Testis (tissue), 2 donors: ENCODE measurements at regions not wholly inside any gene's neighbourhood (a gene's known extent, or its start where the extent isn't known, plus 50 kb on each side); places are given as distances from the start of the nearest gene placed in this dataset.

Experiments used
- DNase-seq: peaks from one replicate; pipeline ENCODE4 v3.0.0-alpha.2; 2019
- H3K27ac ChIP-seq, 2 donors: fragments of 200-600 bp; sonication (generic); one replicate each; pipeline ENCODE4 v1.5.1; 2019
- H3K27me3 ChIP-seq: fragments of 200-600 bp; sonication (generic); one replicate; pipeline ENCODE4 v1.5.1; 2019
- H3K36me3 ChIP-seq: fragments of 200-600 bp; sonication (generic); one replicate; pipeline ENCODE4 v1.5.1; 2017; ENCODE audit warnings: low read depth; ENCODE audit errors: missing control alignments
- H3K4me1 ChIP-seq: fragments of 200-600 bp; sonication (generic); one replicate; pipeline ENCODE4 v1.5.1; 2019
- H3K4me3 ChIP-seq, 2 donors: fragments of 200-600 bp; sonication (generic); one replicate each; pipeline ENCODE4 v1.5.1; 2017 to 2019
- H3K9me3 ChIP-seq: fragments of 200-600 bp; sonication (generic); one replicate; pipeline ENCODE4 v1.5.1; 2017
- POLR2A ChIP-seq: fragments of 450-650 bp; IDR thresholded peaks from one replicate; pipeline ENCODE4 v1.6.1; 2017; ENCODE audit warnings: antibody characterized with exemption, mild to moderate bottlenecking, moderate library complexity
- WGBS, 2 donors: methylation state at CpG; one replicate each; pipeline ENCODE4 v1.1.5; 2018; 5-methylcytosine and 5-hydroxymethylcytosine counted together
- intact Hi-C: fragments of 100-400 bp; cut with DNase I; formaldehyde crosslinking; loops from one replicate; pipeline ENCODE4 v1.15.1; 2023; ENCODE audit warnings: low total_unique reads
- TF ChIP-seq, protein P1 (sequence below), 3 experiments: fragments of 450-650 bp in 2 of 3; fragments of 200-600 bp in 1 of 3; sonication (generic) in 1 of 3; IDR thresholded peaks; one replicate each; pipeline ENCODE4 v1.5.1; 2016 to 2019; ENCODE audit warnings: antibody characterized with exemption in 3 of 3, mild to moderate bottlenecking in 2 of 3, moderate library complexity in 1 of 3

- TF ChIP-seq POLR2A, result no peak
- TF ChIP-seq, protein P1, sequence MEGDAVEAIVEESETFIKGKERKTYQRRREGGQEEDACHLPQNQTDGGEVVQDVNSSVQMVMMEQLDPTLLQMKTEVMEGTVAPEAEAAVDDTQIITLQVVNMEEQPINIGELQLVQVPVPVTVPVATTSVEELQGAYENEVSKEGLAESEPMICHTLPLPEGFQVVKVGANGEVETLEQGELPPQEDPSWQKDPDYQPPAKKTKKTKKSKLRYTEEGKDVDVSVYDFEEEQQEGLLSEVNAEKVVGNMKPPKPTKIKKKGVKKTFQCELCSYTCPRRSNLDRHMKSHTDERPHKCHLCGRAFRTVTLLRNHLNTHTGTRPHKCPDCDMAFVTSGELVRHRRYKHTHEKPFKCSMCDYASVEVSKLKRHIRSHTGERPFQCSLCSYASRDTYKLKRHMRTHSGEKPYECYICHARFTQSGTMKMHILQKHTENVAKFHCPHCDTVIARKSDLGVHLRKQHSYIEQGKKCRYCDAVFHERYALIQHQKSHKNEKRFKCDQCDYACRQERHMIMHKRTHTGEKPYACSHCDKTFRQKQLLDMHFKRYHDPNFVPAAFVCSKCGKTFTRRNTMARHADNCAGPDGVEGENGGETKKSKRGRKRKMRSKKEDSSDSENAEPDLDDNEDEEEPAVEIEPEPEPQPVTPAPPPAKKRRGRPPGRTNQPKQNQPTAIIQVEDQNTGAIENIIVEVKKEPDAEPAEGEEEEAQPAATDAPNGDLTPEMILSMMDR (IDR thresholded peaks at IDR 0.05), result no peak
Measured at GRCh38 chr14:86027990-86028389, 498.0 kb downstream of the FLRT2 start.

GRCh38 chr14:86027144-86027543, 497.2 kb downstream of the FLRT2 start:
- TF ChIP-seq, protein P1 (IDR thresholded peaks at IDR 0.05), result no peak
- no peak for TF ChIP-seq POLR2A
- Histone ChIP-seq H3K4me1 (no peaks in the 10 kb centered on the region), H3K27ac (no peak overlapping the region), H3K9me3 (no peaks in the 10 kb centered on the region), H3K27me3 (no peaks in the 10 kb centered on the region), H3K36me3 (no peaks in the 10 kb centered on the region), H3K4me3 (no peak overlapping the region)
- intact Hi-C loops, result no loop called here
- no peak for DNase-seq

More at GRCh38 chr14:86027990-86028389, 498.0 kb downstream of the FLRT2 start:
- Histone ChIP-seq H3K27me3 (no peaks in the 10 kb centered on the region), H3K36me3 (no peaks in the 10 kb centered on the region), H3K4me1 (no peaks in the 10 kb centered on the region), H3K9me3 (no peaks in the 10 kb centered on the region), H3K4me3 (no peak overlapping the region), H3K27ac (no peak overlapping the region)
- intact Hi-C loops, result no loop called here
- DNase-seq, result no peak
- WGBS, 2 donors, result 85 to 88% methylated on average over 1 of the region's 1 CpG

DNA sequence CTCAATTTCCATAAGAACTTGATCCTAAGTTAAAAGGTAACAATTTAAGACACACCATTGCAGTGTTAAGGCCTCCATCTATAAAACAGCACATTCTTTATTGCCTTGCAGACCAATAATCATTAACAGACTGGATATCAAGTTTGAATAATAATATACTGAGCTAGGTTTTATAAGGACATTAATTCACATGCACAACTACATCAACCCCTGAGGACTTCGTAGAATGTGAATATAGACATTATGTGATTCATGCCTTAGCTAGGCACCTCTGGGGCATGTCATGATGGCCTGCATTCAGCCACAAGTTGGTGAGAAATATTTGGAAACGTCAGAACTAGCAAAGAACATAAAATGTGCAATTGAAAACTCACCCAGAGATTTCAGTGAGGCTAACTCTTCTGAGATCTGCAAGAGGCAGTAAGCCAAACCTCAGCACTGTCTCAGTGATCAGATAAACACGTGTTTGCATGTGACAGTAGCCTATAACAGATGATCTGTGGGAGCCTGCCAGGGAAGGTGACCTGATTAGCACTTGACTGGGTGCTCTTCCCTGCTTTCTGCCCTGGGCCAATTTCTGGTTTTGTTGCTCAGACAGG, 492.2 kb downstream of the FLRT2 start:
- DNase-seq, result no peak
- intact Hi-C loops, result no loop called here
- Histone ChIP-seq H3K9me3 (no peaks in the 10 kb centered on the region), H3K36me3 (no peaks in the 10 kb centered on the region), H3K27ac (no peak overlapping the region), H3K4me1 (no peaks in the 10 kb centered on the region), H3K4me3 (no peak overlapping the region), H3K27me3 (no peaks in the 10 kb centered on the region)
- WGBS, 2 donors, result 67 to 76% methylated on average over 3 of the region's 3 CpGs
- TF ChIP-seq, protein P1 (IDR thresholded peaks at IDR 0.05), result no peak
- TF ChIP-seq POLR2A, result no peak

DNA sequence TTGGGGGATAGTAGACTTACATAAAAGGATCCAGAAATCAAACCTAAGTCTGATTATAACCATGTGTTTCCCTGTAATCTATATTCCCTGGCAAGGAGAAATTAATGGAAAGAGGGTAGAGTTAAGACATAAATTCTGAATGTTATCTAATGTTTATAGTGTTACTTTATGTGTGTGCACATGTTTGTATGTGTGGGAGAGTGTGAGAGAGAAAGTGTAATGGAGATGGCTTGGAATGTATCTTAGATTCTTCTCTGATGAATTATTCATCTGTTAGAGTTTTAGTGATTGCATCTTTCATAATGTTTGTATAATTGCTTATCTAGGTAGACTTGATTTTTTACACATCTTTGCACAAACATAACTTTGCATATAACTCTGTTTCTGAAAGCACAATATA, 490.9 kb downstream of the FLRT2 start:
- Histone ChIP-seq H3K9me3 (no peaks in the 10 kb centered on the region), H3K36me3 (no peaks in the 10 kb centered on the region), H3K4me3 (no peak overlapping the region), H3K27me3 (no peaks in the 10 kb centered on the region), H3K27ac (no peak overlapping the region), H3K4me1 (no peaks in the 10 kb centered on the region)
- DNase-seq, result no peak
- intact Hi-C loops, result no loop called here
- TF ChIP-seq, protein P1 (IDR thresholded peaks at IDR 0.05), result no peak
- no peak for TF ChIP-seq POLR2A

- no peak for TF ChIP-seq POLR2A
- TF ChIP-seq, protein P1 (IDR thresholded peaks at IDR 0.05), result no peak
- WGBS, 2 donors, result 56 to 71% methylated on average over 1 of the region's 1 CpG
- DNase-seq, result no peak
- H3K27me3 ChIP-seq, result no peaks in the 10 kb centered on the region
- no peaks in the 10 kb centered on the region for H3K9me3 ChIP-seq
- no peaks in the 10 kb centered on the region for H3K36me3 ChIP-seq
- H3K27ac ChIP-seq, result no peak overlapping the region
- no peaks in the 10 kb centered on the region for H3K4me1 ChIP-seq
- intact Hi-C loops, result no loop called here
- no peak overlapping the region for H3K4me3 ChIP-seq
Measured at GRCh38 chr14:86015941-86016340, 486.0 kb downstream of the FLRT2 start.
